Embryonic facial prominence (tissue), 1 donor: ENCODE measurements at regions not wholly inside any gene's neighbourhood (a gene's known extent, or its start where the extent isn't known, plus 50 kb on each side); places are given as distances from the start of the nearest gene placed in this dataset.
"Not testable (repeated sequence)": the region's sequence is repeated elsewhere in the genome, so short reads cannot be mapped to it uniquely, and the experiment has no call there.

ENCODE experiments used
- DNase-seq: peaks from one replicate; pipeline ENCODE4 v3.0.0-alpha.2; 2016; ENCODE audit errors: extremely low spot score

DNA sequence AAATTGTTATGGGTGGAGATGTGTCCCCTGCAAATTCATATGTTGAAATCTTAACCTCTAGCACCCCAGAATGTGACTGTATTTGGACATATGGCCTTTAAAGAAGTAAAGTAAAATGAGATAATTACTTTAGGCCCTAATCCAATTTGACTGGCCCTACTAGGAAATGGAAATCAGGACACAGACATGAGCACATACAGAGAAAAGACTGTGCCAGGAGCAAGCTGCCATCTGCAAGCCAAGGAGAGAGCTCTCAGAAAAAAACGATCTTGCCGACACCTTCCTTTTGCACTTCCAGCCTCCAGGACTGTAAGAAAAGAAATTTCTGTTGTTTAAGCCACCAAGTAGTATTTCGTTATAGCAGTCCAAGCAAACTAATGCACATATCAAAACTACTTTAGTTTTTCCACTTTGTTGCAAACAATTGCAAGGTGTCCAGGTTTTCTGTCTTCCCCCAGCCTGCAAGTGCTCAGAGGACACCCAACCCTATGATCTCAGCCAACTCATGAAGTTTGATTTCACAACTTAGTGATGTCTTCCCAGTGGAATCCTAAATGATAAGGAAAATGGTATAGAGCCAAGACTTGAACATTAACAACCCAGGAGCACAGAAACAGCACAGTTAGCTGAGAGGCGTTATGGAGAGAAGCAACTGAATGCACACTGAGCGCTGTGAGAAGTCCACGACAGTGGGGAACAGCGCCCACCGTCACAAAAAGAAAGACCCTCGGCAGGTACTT lies 351.2 kb downstream of the BCL2L11 start:
- DNase-seq, result not testable (repeated sequence)

DNA sequence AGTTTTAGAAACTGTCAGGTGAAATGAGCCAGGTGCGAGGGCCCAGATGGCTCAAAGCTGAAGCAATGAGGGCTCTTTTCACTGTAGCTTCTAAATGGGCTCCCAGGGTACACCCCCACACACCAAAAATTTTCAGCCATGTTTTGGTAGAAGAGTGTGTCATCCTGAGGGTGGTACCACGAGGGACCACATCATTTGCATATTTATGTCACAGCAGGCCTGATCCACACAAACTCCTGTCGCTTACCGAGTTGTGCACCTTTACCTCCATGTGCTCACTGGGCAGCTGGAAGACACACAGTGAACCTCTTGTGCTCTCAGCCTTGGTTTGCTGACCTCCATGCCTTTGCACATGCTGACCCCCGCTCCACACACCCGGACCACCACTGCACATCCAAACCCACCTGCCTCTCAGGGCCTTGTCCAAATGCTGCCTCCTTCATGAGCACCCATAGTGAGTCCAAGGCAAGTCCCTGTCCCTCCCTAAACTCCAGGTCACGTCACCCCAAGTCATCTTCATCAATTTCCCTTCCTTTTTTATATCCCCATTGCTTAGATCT lies 352.2 kb downstream of the BCL2L11 start:
- DNase-seq, result not testable (repeated sequence)

GRCh38 chr2:111473522-111473921 lies 352.8 kb downstream of the BCL2L11 start:
- DNase-seq, result not testable (repeated sequence)

GRCh38 chr2:111474198-111474705 lies 353.5 kb downstream of the BCL2L11 start:
- DNase-seq, result not testable (repeated sequence)

- not testable (repeated sequence) for DNase-seq
Observed at GRCh38 chr2:111478335-111478734, 357.6 kb downstream of the BCL2L11 start.

DNA sequence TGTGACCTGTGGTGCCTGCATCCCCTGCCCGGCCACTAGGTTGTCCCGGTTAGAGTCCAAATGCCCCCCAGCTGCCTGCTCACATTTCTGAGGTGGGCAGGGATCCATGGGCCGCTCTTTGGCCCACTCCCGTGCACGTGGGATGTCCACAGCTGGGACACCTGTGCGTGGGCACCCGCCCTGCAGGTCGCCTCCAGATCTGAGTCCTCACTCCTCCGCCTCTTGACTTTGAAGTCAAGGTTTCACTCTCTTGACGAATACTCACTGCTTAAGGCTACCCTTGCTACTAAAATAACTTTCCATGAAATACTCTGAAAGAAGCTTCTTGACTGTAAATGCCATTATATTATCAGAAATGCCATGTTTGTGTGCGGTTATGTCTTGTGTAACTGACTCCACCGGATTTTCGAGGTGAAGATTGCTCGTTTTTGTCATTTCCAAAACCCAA lies 358.2 kb downstream of the BCL2L11 start:
- not testable (repeated sequence) for DNase-seq

DNA sequence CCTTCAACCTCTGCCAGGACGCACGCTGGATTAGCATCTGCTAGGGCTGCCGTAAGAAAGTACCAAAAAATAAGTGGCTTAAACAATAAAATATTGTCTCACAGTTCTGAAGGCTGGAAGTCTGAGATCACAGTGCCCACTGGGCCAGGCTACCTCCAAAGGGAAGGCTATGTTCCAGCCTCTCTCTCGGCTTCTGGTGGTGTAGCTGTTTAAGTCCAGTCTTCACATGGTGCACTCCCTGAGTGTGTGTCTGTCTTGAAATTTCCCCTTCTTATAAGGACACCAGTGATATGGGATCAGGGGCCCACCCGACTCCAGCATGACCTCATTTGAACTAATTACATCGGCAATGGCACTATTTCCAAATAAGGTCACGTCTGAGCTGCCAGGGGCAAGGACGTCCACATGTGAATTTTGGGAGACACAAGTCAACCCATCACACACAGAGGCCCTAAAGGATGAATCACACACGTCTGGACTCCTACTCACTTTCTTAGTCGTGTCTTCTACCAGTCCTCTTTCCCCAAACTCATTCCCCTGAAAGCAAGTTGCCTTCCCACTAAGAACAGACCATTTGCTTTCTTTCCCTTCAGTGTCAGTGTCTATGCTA lies 359.4 kb downstream of the BCL2L11 start:
- DNase-seq, result not testable (repeated sequence)

GRCh38 chr2:111480633-111481032 lies 359.9 kb downstream of the BCL2L11 start:
- not testable (repeated sequence) for DNase-seq

DNA sequence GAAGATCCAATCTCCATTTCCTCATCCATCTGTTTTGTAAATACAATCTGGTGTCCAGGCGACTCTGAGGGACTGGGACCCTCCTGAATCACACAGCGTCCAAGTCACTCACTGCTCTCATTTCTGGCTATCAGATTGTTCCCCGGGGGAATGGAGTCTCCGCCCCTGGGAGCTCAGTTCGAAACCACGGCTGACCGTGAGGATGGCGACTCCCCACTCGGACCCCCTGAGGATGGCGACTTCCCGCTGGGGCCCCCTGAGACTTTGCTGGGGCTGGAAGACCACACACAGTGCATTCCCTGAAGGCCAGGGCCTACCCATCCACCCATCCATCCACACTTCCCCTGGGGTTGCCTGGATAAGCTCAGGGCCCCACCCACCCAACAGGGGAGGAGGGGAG lies 360.5 kb downstream of the BCL2L11 start:
- DNase-seq, result not testable (repeated sequence)

DNA sequence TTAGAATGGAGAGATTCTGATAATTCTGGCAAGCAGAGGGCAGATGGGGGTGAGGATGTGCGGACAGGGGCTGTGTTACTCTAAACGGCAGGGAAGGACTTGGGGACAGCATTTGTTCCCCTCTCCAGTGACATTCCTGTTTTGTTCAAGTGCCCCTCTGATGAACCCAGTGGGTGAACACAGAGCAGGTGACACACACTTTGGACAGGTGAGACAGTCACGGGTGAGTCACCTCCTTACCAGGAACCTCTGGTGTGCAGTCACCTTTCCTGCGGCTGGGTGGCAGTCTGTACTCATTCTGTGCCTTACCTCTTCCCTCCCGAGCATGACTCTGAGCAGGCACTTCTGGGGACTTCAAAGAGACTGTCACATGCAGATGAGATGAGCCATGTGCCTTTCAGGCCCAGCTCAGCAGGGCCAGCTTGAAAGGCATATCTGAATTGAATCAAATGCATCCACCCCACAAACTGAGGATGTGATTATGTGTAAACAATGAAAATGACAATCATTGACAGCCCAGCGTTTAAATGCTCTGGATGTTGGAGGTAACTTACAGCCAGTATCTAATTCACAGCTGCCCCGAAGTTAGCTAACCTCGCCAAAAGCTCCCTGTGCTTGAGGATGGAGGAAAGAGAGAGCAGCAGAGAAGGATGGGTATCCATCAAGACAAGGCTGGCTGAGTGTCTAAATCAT lies 362.4 kb downstream of the BCL2L11 start:
- DNase-seq, result not testable (repeated sequence)

- DNase-seq, result not testable (repeated sequence)
Observed at GRCh38 chr2:111484097-111484496, 363.4 kb downstream of the BCL2L11 start.

DNA sequence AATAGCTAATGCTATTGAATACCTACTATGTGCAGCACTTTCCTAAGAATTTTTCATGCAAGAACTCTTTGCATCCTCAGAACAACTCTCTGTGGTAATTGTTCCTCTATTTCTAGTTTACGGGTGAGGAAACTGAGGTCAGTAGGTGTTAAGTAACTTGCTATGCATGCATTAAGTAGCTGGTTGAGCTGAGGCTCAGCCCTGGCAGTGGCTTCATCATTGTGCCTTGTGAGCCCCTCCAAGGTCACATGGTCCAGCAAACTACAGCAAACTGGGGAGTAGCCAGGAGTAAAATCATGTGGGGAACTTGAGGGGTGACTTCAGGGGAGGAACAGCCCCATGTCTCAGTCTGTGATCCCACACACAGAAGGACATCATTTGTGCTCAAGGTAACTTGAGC lies 365.2 kb downstream of the BCL2L11 start:
- DNase-seq, result not testable (repeated sequence)

DNA sequence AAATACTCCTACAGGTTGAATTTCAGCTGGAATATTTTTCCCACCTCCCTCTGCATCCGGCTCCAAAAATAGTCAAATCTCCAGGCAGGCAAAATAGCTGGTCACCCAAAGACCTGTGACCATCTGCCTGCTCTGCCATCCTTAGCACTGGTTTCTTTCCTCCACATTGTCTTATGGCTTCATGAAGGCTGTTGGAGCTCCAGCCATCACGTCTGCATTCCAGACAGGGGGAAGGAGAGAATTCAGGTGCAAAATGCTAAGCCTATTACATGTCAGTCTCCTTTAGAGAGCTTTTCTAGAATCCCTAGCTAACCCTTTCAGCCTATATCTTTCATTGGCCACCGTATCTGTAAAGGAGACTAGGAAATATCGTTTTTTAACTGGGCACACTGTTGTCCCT lies 367.7 kb downstream of the BCL2L11 start:
- not testable (repeated sequence) for DNase-seq

DNA sequence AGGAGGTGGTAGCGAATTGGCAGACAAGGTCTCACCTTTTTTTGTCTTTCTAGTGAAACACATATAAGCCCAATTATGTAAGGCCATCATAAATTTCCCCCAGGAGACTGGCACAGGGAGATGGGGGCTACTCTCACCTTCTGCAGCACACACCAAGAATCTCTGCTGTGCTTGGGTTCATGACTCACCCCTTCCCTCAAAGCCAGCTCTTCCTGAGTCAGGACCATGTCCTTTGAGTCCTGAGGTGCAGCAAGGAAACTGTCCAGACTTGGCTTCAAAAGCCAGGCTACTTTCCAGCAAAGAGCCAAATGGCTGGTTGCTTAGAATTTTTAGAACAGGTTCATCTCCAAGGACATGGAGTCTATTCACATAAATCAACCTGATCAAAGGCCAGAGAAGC lies 368.7 kb downstream of the BCL2L11 start:
- DNase-seq, result not testable (repeated sequence)

DNA sequence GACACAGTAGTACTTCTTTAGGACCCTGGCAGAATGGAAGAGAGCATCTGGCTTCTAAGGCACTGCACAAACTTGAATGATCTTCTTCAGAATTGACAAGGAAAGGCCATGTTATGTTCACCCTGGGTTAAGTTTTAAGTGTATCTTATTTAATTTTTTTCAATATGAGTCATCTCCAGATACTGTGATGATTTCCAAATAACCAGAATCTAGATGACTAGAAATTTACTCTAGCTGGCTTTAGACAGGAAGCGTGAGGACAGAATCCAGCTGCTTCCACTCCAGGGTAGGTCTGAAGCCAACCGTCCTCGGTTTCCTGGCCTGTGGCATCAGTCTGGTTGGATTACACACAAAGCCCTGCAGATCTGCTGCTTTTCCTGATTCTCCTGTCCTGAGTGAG lies 370.5 kb downstream of the BCL2L11 start:
- DNase-seq, result not testable (repeated sequence)

- DNase-seq, result not testable (repeated sequence)
Observed at GRCh38 chr2:111491614-111492013, 370.9 kb downstream of the BCL2L11 start.

GRCh38 chr2:111492995-111493719 lies 372.4 kb downstream of the BCL2L11 start:
- DNase-seq, result not testable (repeated sequence)

GRCh38 chr2:111493720-111494078 lies 373.0 kb downstream of the BCL2L11 start:
- not testable (repeated sequence) for DNase-seq

DNA sequence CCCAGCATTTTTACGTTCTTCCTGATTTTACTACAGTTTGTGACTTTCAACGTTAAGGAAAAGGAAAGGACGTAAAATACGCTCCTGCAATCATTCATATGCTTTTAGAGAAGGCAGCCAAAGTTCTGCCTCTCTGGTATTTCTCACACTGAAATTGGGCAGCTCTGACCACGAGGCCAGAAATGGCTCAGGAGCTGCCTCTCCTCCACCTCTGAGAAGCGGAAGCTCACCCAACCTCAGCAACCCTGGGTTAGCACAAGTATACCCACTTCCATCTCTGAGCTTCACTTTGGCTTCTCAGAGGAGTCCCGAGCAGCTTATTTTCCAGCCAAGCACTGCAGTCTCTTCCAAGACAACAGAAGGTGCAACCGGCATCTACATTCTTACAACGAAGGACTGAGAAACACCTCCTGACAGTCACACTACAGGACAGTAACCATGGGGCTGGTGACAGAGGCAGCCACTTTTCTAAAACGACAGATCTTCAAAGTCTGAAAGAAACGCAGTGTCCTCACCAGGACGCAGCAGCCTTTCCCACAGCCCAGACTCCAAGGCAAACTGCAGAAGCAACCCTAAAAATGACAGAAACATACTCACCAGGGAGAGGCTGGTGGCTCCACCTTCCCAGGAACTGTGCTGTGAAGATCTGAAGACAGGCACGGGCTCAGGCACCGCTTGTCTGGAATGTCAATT lies 373.7 kb downstream of the BCL2L11 start:
- not testable (repeated sequence) for DNase-seq

- not testable (repeated sequence) for DNase-seq
Observed at GRCh38 chr2:111494981-111495315, 374.2 kb downstream of the BCL2L11 start.

DNA sequence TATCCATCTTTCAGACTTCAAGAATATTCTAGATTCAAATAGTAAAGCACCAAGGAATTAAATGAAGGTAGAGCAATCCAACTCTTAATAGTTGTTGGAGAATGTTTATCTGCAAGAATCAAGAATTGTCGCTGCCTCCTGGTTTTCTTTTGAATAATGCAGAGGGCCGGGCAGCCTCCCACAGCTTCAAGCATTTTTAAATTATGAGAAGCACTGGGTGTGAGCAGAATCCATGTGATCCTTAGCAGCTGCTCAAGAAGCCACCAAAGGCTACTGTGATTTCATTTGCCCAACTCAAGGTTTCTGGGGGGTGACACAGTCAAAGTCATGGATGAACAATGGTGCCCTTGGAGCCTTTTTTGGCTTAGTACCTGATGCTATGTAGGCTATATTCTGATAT lies 374.9 kb downstream of the BCL2L11 start:
- not testable (repeated sequence) for DNase-seq
